A673 (cell line): ENCODE measurements at regions not wholly inside any gene's neighbourhood (a gene's known extent, or its start where the extent isn't known, plus 50 kb on each side); places are given as distances from the start of the nearest gene placed in this dataset.

ENCODE experiments used
- EZH2 ChIP-seq: fragments of 200-600 bp; sonication (generic); IDR thresholded peaks from 2 replicates; pipeline ENCODE4 v1.6.1; 2017; ENCODE audit warnings: borderline replicate concordance, low read depth, mild to moderate bottlenecking, mixed read lengths, antibody characterized with exemption, low read length; ENCODE audit not compliant: poor library complexity, severe bottlenecking
- TF ChIP-seq, protein P1 (sequence below): fragments of 300-800, 200-600 bp; sonication (generic); conservative IDR thresholded peaks from 2 replicates; pipeline ENCODE4 v1.5.1; 2017; ENCODE audit warnings: low read depth, mild to moderate bottlenecking, antibody characterized with exemption, low read length, moderate library complexity, mixed read lengths

DNA sequence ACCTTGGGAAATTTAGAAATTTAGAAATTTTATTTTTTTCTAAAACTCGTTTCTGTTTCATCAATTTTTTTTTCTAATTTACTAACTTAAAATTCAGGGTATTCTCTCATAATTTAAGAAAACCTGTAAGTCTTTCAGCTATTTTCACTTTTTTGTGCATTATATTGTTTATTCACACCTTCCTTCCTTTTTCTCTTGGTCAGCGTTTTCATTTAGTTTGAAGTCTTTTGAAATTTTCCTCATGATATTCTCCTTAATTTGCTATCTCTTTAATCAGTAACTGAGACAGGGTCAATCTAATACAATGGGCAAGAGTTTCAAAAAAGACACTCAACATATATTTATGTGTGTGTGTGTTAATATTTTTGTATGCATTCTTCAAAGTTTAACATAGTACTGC, 50.5 kb upstream of the MSTN start:
- TF ChIP-seq, protein P1, sequence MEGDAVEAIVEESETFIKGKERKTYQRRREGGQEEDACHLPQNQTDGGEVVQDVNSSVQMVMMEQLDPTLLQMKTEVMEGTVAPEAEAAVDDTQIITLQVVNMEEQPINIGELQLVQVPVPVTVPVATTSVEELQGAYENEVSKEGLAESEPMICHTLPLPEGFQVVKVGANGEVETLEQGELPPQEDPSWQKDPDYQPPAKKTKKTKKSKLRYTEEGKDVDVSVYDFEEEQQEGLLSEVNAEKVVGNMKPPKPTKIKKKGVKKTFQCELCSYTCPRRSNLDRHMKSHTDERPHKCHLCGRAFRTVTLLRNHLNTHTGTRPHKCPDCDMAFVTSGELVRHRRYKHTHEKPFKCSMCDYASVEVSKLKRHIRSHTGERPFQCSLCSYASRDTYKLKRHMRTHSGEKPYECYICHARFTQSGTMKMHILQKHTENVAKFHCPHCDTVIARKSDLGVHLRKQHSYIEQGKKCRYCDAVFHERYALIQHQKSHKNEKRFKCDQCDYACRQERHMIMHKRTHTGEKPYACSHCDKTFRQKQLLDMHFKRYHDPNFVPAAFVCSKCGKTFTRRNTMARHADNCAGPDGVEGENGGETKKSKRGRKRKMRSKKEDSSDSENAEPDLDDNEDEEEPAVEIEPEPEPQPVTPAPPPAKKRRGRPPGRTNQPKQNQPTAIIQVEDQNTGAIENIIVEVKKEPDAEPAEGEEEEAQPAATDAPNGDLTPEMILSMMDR = no peak
- no peak for TF ChIP-seq EZH2
